ENCODE measurements at regions not wholly inside any gene's neighbourhood (a gene's known extent, or its start where the extent isn't known, plus 50 kb on each side); places are given as distances from the start of the nearest gene placed in this dataset.

DNA sequence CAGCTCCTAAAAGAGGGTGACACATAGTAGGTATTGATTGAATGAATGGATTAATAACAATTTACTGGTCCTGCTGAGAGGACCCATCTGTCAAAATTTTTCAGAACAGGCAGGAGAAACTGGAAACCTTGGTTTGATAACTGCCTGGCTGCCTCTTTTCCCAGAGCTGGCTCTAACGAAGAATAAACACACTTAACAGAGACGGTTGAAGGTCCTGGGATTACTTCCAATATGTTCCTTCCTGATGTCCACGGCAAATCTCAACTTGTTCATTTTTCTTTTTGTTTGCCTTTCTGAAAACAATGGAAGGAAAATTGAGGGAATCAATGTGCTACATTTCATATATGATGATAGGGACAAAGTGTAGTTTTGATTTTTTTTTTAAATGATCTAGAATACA is 76.5 kb upstream of the SYT13 start:
- no peak overlapping the region for H2AK5ac ChIP-seq (ENCODE audit: low read length, severe bottlenecking)
- DNase-seq = no peak
- H3K27me3 ChIP-seq (ENCODE audit: control insufficient read depth in 1 of 2, insufficient read depth in 1 of 2, low read length in 2 of 2) = peaks cover 8 to 92% of the 10 kb centered on the region in 2 experiments
- H3K9me3 ChIP-seq (ENCODE audit: control insufficient read depth, low read length) = no peaks in the 10 kb centered on the region
- H3K4me2 ChIP-seq (ENCODE audit: low read length, poor library complexity, severe bottlenecking) = no peak overlapping the region
- no peak overlapping the region for H4K91ac ChIP-seq (ENCODE audit: low read length)
- H2AFZ ChIP-seq (ENCODE audit: low read depth, low read length) = no peak overlapping the region
- no peak overlapping the region for H3K9ac ChIP-seq (ENCODE audit: low read length)
- no peaks in the 10 kb centered on the region for H3K4me1 ChIP-seq (ENCODE audit: control insufficient read depth, insufficient read depth, low read depth, low read length)
- no peak overlapping the region for H3K23ac ChIP-seq (ENCODE audit: low read length in 2 of 2)
- 27% methylated on average over 3 of the region's 3 CpGs for WGBS
- H3K4me3 ChIP-seq (ENCODE audit: insufficient read depth in 1 of 2, low read depth in 1 of 2, low read length in 2 of 2) = no peak overlapping the region
- H3K27ac ChIP-seq (ENCODE audit: low read length, poor library complexity, severe bottlenecking) = no peak overlapping the region
- H2BK12ac ChIP-seq (ENCODE audit: low read length in 2 of 2) = no peak overlapping the region
- H3K18ac ChIP-seq (ENCODE audit: low read depth in 1 of 2, low read length in 2 of 2) = no peak overlapping the region
- no peaks in the 10 kb centered on the region for H3K36me3 ChIP-seq (ENCODE audit: control insufficient read depth in 1 of 2, insufficient read depth in 2 of 2, low read depth in 1 of 2, low read length in 2 of 2)
- no peak overlapping the region for H2BK5ac ChIP-seq (ENCODE audit: low read depth, low read length, poor library complexity, severe bottlenecking)
- no peak overlapping the region for H4K8ac ChIP-seq (ENCODE audit: low read length)
- H3K14ac ChIP-seq (ENCODE audit: low read length in 2 of 2) = no peak overlapping the region
- H2BK120ac ChIP-seq (ENCODE audit: low read depth, low read length) = no peak overlapping the region
- H3K79me1 ChIP-seq (replicated peaks; ENCODE audit: low read length, poor library complexity, severe bottlenecking) = no peaks in the 10 kb centered on the region
- H3K4ac ChIP-seq (ENCODE audit: low read depth in 1 of 2, low read length in 2 of 2) = no peak overlapping the region
- no peak overlapping the region for H2BK15ac ChIP-seq (ENCODE audit: low read depth, poor library complexity, severe bottlenecking)

DNA sequence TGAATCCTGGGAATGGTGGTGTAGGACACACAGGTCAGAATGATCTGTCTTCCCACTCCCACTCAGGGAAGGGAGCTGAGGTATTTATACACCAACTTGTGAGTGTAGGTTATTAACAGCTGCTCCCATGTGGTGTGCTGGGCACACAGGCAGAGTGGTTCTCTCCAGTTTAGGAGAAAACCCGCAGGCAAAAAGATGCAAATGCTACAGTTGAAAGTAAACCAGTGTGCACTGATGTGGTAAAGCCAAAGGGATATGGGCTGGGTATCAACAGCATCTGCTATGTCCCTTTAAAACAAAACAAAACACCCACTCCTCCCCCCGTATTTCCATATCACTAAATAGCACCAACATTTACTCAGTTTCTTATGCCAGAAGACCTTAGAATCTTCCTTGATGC is 75.4 kb upstream of the SYT13 start:
- Histone ChIP-seq H3K4me3 (ENCODE audit: insufficient read depth in 1 of 2, low read depth in 1 of 2, low read length in 2 of 2) (no peak overlapping the region), H3K36me3 (ENCODE audit: control insufficient read depth in 1 of 2, insufficient read depth in 2 of 2, low read depth in 1 of 2, low read length in 2 of 2) (no peaks in the 10 kb centered on the region), H4K91ac (ENCODE audit: low read length) (no peak overlapping the region), H4K8ac (ENCODE audit: low read length) (no peak overlapping the region), H3K27ac (ENCODE audit: low read length, poor library complexity, severe bottlenecking) (no peak overlapping the region), H2AFZ (ENCODE audit: low read depth, low read length) (no peak overlapping the region), H3K23ac (ENCODE audit: low read length in 2 of 2) (no peak overlapping the region), H3K4ac (ENCODE audit: low read depth in 1 of 2, low read length in 2 of 2) (no peak overlapping the region), H3K79me1 (replicated peaks; ENCODE audit: low read length, poor library complexity, severe bottlenecking) (no peaks in the 10 kb centered on the region), H2BK5ac (ENCODE audit: low read depth, low read length, poor library complexity, severe bottlenecking) (no peak overlapping the region), H3K9ac (ENCODE audit: low read length) (no peak overlapping the region), H3K9me3 (ENCODE audit: control insufficient read depth, low read length) (no peaks in the 10 kb centered on the region), H3K18ac (ENCODE audit: low read depth in 1 of 2, low read length in 2 of 2) (no peak overlapping the region), H3K4me1 (ENCODE audit: control insufficient read depth, insufficient read depth, low read depth, low read length) (no peaks in the 10 kb centered on the region), H2BK15ac (ENCODE audit: low read depth, poor library complexity, severe bottlenecking) (no peak overlapping the region), H3K4me2 (ENCODE audit: low read length, poor library complexity, severe bottlenecking) (no peak overlapping the region), H2BK12ac (ENCODE audit: low read length in 2 of 2) (no peak overlapping the region), H3K14ac (ENCODE audit: low read length in 2 of 2) (no peak overlapping the region), H2BK120ac (ENCODE audit: low read depth, low read length) (no peak overlapping the region), H3K27me3 (ENCODE audit: control insufficient read depth in 1 of 2, insufficient read depth in 1 of 2, low read length in 2 of 2) (peaks cover 4 to 92% of the 10 kb centered on the region in 2 experiments), H2AK5ac (ENCODE audit: low read length, severe bottlenecking) (no peak overlapping the region)
- 86% methylated on average over 2 of the region's 2 CpGs for WGBS
- DNase-seq = no peak

DNA sequence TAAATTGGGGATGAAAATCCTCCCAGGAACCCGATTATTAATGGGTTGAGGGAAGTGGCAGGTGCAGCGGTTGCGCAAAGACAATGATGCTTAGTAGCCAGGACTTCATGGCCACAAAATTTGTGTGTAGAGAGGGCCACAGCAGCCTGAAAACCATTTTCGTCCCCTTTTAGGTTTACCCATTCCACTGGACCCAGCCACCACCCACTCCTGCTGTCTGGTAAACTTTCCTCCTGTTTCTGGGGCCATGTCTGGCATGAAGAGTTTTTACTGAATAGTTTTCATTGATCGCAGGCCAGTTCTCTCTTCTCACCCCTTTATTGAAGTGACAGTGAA is 69.5 kb upstream of the SYT13 start:
- Histone ChIP-seq H3K4ac (ENCODE audit: low read depth in 1 of 2, low read length in 2 of 2) (peak overlapping the region in 1 of 2 experiments; percentile 73), H3K23ac (ENCODE audit: low read length in 2 of 2) (no peak overlapping the region), H3K79me1 (replicated peaks; ENCODE audit: low read length, poor library complexity, severe bottlenecking) (peaks cover 3% of the 10 kb centered on the region), H2AK5ac (ENCODE audit: low read length, severe bottlenecking) (no peak overlapping the region), H2BK12ac (ENCODE audit: low read length in 2 of 2) (no peak overlapping the region), H3K27ac (ENCODE audit: low read length, poor library complexity, severe bottlenecking) (no peak overlapping the region), H3K36me3 (ENCODE audit: control insufficient read depth in 1 of 2, insufficient read depth in 2 of 2, low read depth in 1 of 2, low read length in 2 of 2) (no peaks in the 10 kb centered on the region), H2AFZ (ENCODE audit: low read depth, low read length) (peak overlapping the region; percentile 36), H3K18ac (ENCODE audit: low read depth in 1 of 2, low read length in 2 of 2) (peak overlapping the region in 1 of 2 experiments; percentile 90), H3K9me3 (ENCODE audit: control insufficient read depth, low read length) (peaks cover 3% of the 10 kb centered on the region), H4K8ac (ENCODE audit: low read length) (peak overlapping the region; percentile 95), H2BK120ac (ENCODE audit: low read depth, low read length) (peak overlapping the region; percentile 64), H2BK5ac (ENCODE audit: low read depth, low read length, poor library complexity, severe bottlenecking) (peak overlapping the region; percentile 59), H4K91ac (ENCODE audit: low read length) (peak overlapping the region; percentile 82), H2BK15ac (ENCODE audit: low read depth, poor library complexity, severe bottlenecking) (no peak overlapping the region), H3K9ac (ENCODE audit: low read length) (peak overlapping the region; percentile 42), H3K27me3 (ENCODE audit: control insufficient read depth in 1 of 2, insufficient read depth in 1 of 2, low read length in 2 of 2) (peaks cover 0 to 83% of the 10 kb centered on the region in 2 experiments), H3K4me1 (ENCODE audit: control insufficient read depth, insufficient read depth, low read depth, low read length) (peaks cover 2% of the 10 kb centered on the region), H3K14ac (ENCODE audit: low read length in 2 of 2) (no peak overlapping the region), H3K4me3 (ENCODE audit: insufficient read depth in 1 of 2, low read depth in 1 of 2, low read length in 2 of 2) (peak overlapping the region; percentile 71 to 78), H3K4me2 (ENCODE audit: low read length, poor library complexity, severe bottlenecking) (peak overlapping the region; percentile 82)
- 18% methylated on average over 4 of the region's 5 CpGs for WGBS
- DNase-seq = no peak

DNA sequence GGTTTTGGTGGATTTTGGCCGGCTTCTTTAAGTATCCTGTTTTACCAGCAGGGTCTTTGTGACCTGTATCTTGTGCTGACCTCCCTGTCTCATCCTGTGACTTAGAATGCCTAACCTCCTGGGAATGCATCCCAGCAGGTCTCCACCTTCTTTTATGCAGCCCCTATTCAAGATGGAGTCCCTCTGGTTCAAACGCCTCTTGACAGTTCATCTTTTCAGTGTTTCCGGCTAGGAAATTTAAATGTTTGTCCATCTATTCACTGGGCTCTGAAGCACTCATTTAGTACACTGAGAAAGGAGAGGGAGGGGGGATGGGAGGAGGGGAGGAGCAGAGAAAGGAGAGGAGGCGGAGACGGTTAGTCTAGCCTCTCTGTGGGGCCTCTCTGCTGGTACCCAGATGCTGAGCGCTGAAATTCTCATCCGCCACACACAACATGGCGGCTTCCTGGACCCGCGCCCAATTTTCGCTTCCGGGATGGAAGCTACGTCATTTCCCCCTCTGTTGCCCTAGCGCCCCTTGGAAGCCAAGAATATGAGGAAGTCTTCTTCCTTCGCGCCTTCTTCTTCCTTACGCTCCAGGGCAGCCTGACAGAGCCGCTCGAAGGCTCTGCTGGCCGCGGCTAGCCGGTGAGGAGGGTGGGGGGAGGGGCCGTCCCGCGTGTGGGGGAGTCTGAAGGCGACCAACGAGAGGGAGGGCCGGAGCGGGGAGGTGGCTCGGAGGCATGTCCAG is 69.0 kb upstream of the SYT13 start:
- H3K9me3 ChIP-seq (ENCODE audit: control insufficient read depth, low read length) = peaks cover 3% of the 10 kb centered on the region
- H3K27me3 ChIP-seq (ENCODE audit: control insufficient read depth in 1 of 2, insufficient read depth in 1 of 2, low read length in 2 of 2) = peaks cover 0 to 83% of the 10 kb centered on the region in 2 experiments
- peak overlapping the region; percentile 42 for H3K9ac ChIP-seq (ENCODE audit: low read length)
- peak overlapping the region in 1 of 2 experiments; percentile 73 for H3K4ac ChIP-seq (ENCODE audit: low read depth in 1 of 2, low read length in 2 of 2)
- H3K79me1 ChIP-seq (replicated peaks; ENCODE audit: low read length, poor library complexity, severe bottlenecking) = peaks cover 3% of the 10 kb centered on the region
- H2AFZ ChIP-seq (ENCODE audit: low read depth, low read length) = peak overlapping the region; percentile 36
- DNase-seq = peak; percentile 81
- no peak overlapping the region for H2BK15ac ChIP-seq (ENCODE audit: low read depth, poor library complexity, severe bottlenecking)
- peak overlapping the region; percentile 59 for H2BK5ac ChIP-seq (ENCODE audit: low read depth, low read length, poor library complexity, severe bottlenecking)
- peak overlapping the region in 1 of 2 experiments; percentile 18 for H3K14ac ChIP-seq (ENCODE audit: low read length in 2 of 2)
- H3K36me3 ChIP-seq (ENCODE audit: control insufficient read depth in 1 of 2, insufficient read depth in 2 of 2, low read depth in 1 of 2, low read length in 2 of 2) = no peaks in the 10 kb centered on the region
- H2AK5ac ChIP-seq (ENCODE audit: low read length, severe bottlenecking) = no peak overlapping the region
- H3K4me1 ChIP-seq (ENCODE audit: control insufficient read depth, insufficient read depth, low read depth, low read length) = peaks cover 2% of the 10 kb centered on the region
- WGBS = 11% methylated on average over 28 of the region's 30 CpGs
- peak overlapping the region; percentile 52 to 90 for H3K18ac ChIP-seq (ENCODE audit: low read depth in 1 of 2, low read length in 2 of 2)
- peak overlapping the region; percentile 82 for H3K4me2 ChIP-seq (ENCODE audit: low read length, poor library complexity, severe bottlenecking)
- peak overlapping the region; percentile 82 for H4K91ac ChIP-seq (ENCODE audit: low read length)
- no peak overlapping the region for H3K23ac ChIP-seq (ENCODE audit: low read length in 2 of 2)
- no peak overlapping the region for H2BK12ac ChIP-seq (ENCODE audit: low read length in 2 of 2)
- H3K4me3 ChIP-seq (ENCODE audit: insufficient read depth in 1 of 2, low read depth in 1 of 2, low read length in 2 of 2) = peak overlapping the region; percentile 71 to 78
- no peak overlapping the region for H3K27ac ChIP-seq (ENCODE audit: low read length, poor library complexity, severe bottlenecking)
- peak overlapping the region; percentile 95 for H4K8ac ChIP-seq (ENCODE audit: low read length)
- peak overlapping the region; percentile 64 for H2BK120ac ChIP-seq (ENCODE audit: low read depth, low read length)
